Testis (tissue), 2 donors: ENCODE measurements at regions not wholly inside any gene's neighbourhood (a gene's known extent, or its start where the extent isn't known, plus 50 kb on each side); places are given as distances from the start of the nearest gene placed in this dataset.

Experiments
- POLR2A ChIP-seq: fragments of 450-650 bp; IDR thresholded peaks from one replicate; pipeline ENCODE4 v1.6.1; 2017; ENCODE audit warnings: antibody characterized with exemption, mild to moderate bottlenecking, moderate library complexity
- TF ChIP-seq, protein P1 (sequence below), 3 experiments: fragments of 450-650 bp in 2 of 3; fragments of 200-600 bp in 1 of 3; sonication (generic) in 1 of 3; IDR thresholded peaks; one replicate each; pipeline ENCODE4 v1.5.1; 2016 to 2019; ENCODE audit warnings: antibody characterized with exemption in 3 of 3, mild to moderate bottlenecking in 2 of 3, moderate library complexity in 1 of 3

DNA sequence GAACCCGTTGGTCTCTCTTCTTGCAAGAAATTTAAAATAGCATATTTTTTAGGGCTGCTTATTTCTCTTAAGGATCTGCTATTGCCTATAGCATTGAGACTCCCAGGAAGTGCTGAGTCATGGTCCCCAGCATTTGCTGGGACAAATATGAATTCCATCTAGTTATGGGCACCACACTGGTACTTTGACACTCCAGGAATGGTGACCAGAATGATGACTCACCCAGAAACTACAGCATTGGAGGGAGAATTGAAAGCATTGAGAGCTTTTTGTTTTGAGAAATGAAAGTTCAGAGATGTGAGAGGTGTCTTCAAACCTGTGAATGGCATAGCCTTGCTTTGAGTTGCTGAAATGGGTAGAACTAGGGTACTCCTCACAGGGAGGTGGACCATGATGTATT lies 699.7 kb downstream of the DHX35 start:
- TF ChIP-seq, protein P1, sequence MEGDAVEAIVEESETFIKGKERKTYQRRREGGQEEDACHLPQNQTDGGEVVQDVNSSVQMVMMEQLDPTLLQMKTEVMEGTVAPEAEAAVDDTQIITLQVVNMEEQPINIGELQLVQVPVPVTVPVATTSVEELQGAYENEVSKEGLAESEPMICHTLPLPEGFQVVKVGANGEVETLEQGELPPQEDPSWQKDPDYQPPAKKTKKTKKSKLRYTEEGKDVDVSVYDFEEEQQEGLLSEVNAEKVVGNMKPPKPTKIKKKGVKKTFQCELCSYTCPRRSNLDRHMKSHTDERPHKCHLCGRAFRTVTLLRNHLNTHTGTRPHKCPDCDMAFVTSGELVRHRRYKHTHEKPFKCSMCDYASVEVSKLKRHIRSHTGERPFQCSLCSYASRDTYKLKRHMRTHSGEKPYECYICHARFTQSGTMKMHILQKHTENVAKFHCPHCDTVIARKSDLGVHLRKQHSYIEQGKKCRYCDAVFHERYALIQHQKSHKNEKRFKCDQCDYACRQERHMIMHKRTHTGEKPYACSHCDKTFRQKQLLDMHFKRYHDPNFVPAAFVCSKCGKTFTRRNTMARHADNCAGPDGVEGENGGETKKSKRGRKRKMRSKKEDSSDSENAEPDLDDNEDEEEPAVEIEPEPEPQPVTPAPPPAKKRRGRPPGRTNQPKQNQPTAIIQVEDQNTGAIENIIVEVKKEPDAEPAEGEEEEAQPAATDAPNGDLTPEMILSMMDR (IDR thresholded peaks at IDR 0.05): no peak
- TF ChIP-seq POLR2A: no peak
